Endodermal cell (in vitro differentiated cells): ENCODE measurements at regions not wholly inside any gene's neighbourhood (a gene's known extent, or its start where the extent isn't known, plus 50 kb on each side); places are given as distances from the start of the nearest gene placed in this dataset.

Experiments
- DNase-seq: peaks from one replicate; pipeline ENCODE4 v3.0.0-alpha.2; 2017
- H3K27ac ChIP-seq: 2 replicates; pipeline ENCODE4 v1.5.1; 2013; ENCODE audit warnings: mild to moderate bottlenecking, low read depth, low read length, moderate library complexity
- H3K27me3 ChIP-seq: 2 replicates; pipeline ENCODE4 v1.6.1; 2013; ENCODE audit warnings: mild to moderate bottlenecking, low read length, moderate library complexity; ENCODE audit not compliant: insufficient read depth, control insufficient read depth, poor library complexity, severe bottlenecking
- H3K36me3 ChIP-seq: 2 replicates; pipeline ENCODE4 v1.7.0; 2013; ENCODE audit warnings: mild to moderate bottlenecking, low read length, moderate library complexity; ENCODE audit not compliant: control insufficient read depth, insufficient read depth
- H3K4me1 ChIP-seq: one replicate; pipeline ENCODE4 v1.7.0; 2013; ENCODE audit warnings: low read length; ENCODE audit not compliant: control insufficient read depth, insufficient read depth
- H3K4me3 ChIP-seq: 2 replicates; pipeline ENCODE4 v1.5.1; 2013; ENCODE audit warnings: mild to moderate bottlenecking, low read length, moderate library complexity
- H3K9ac ChIP-seq: 2 replicates; pipeline ENCODE4 v1.6.1; 2013; ENCODE audit warnings: mild to moderate bottlenecking, low read length, moderate library complexity; ENCODE audit not compliant: poor library complexity, severe bottlenecking; ENCODE audit errors: extremely low read depth
- H3K9me3 ChIP-seq: 2 replicates; pipeline ENCODE4 v1.6.1; 2013; ENCODE audit warnings: mild to moderate bottlenecking, low read length, moderate library complexity; ENCODE audit not compliant: control insufficient read depth
- H3K27ac Mint-ChIP-seq: 2 replicates; pipeline ENCODE4 v1.8.0; 2020; ENCODE audit warnings: mixed read lengths
- H3K27me3 Mint-ChIP-seq: 2 replicates; pipeline ENCODE4 v1.8.0; 2021; ENCODE audit warnings: mild to moderate bottlenecking, mixed read lengths; ENCODE audit not compliant: insufficient read depth
- H3K36me3 Mint-ChIP-seq: 2 replicates; pipeline ENCODE4 v1.8.0; 2020; ENCODE audit warnings: low read depth, mixed read lengths
- H3K4me1 Mint-ChIP-seq: 2 replicates; pipeline ENCODE4 v1.8.0; 2020; ENCODE audit warnings: mixed read lengths
- H3K4me3 Mint-ChIP-seq: 2 replicates; pipeline ENCODE4 v1.8.0; 2020; ENCODE audit warnings: mild to moderate bottlenecking, moderate library complexity, mixed read lengths
- H3K9me3 Mint-ChIP-seq: 2 replicates; pipeline ENCODE4 v1.8.0; 2020; ENCODE audit warnings: mild to moderate bottlenecking, mixed read lengths
- WGBS, 2 experiments: methylation state at CpG; one replicate each; pipeline versions ENCODE4 v1.1.5 to v1.1.7; 2013; ENCODE audit warnings: missing lambda C conversion rate in 2 of 2, mixed read lengths in 1 of 2; ENCODE audit not compliant: insufficient coverage in 1 of 2, insufficient read length in 1 of 2; 5-methylcytosine and 5-hydroxymethylcytosine counted together
- TF ChIP-seq, protein P1 (sequence below): fragments of 200-600 bp; sonication (generic); conservative IDR thresholded peaks from 2 replicates; pipeline ENCODE4 v1.5.0; 2021; ENCODE audit warnings: antibody characterized with exemption, mild to moderate bottlenecking

DNA sequence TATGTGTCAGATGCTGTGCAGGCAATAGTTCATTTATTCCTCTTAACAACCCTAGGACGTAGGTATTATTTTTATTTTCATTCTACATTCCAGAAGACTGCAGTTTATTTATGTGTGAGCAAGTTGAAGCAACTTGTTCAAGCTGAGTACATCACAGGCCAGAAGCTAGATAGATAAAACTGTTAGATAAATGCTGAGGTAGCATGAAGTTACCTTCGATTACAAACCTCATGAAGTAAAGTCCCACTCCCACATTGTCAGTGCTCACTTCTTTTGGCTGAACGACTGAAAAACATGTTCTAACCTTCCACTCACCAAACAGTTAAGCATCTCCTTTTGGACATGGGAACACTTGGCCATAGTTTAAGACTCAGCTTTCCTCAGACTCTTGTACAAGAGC, 439.2 kb downstream of the TNS1 start:
- Histone ChIP-seq H3K9me3 (peaks cover 23% of the 10 kb centered on the region), H3K4me3 (no peak overlapping the region), H3K27me3 (no peaks in the 10 kb centered on the region), H3K9ac (no peak overlapping the region), H3K27ac (no peak overlapping the region), H3K36me3 (no peaks in the 10 kb centered on the region), H3K4me1 (no peaks in the 10 kb centered on the region)
- H3K9me3 Mint-ChIP-seq = peaks cover 24% of the 10 kb centered on the region
- TF ChIP-seq, protein P1, sequence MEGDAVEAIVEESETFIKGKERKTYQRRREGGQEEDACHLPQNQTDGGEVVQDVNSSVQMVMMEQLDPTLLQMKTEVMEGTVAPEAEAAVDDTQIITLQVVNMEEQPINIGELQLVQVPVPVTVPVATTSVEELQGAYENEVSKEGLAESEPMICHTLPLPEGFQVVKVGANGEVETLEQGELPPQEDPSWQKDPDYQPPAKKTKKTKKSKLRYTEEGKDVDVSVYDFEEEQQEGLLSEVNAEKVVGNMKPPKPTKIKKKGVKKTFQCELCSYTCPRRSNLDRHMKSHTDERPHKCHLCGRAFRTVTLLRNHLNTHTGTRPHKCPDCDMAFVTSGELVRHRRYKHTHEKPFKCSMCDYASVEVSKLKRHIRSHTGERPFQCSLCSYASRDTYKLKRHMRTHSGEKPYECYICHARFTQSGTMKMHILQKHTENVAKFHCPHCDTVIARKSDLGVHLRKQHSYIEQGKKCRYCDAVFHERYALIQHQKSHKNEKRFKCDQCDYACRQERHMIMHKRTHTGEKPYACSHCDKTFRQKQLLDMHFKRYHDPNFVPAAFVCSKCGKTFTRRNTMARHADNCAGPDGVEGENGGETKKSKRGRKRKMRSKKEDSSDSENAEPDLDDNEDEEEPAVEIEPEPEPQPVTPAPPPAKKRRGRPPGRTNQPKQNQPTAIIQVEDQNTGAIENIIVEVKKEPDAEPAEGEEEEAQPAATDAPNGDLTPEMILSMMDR = no peak
- H3K4me1 Mint-ChIP-seq = no peaks in the 10 kb centered on the region
- no peak for DNase-seq
- H3K27ac Mint-ChIP-seq = no peak overlapping the region
- no peaks in the 10 kb centered on the region for H3K36me3 Mint-ChIP-seq
- peaks cover 10% of the 10 kb centered on the region for H3K27me3 Mint-ChIP-seq
- no peak overlapping the region for H3K4me3 Mint-ChIP-seq
- WGBS, 2 experiments = 92% methylated on average over 2 to 3 of the region's 3 CpGs

DNA sequence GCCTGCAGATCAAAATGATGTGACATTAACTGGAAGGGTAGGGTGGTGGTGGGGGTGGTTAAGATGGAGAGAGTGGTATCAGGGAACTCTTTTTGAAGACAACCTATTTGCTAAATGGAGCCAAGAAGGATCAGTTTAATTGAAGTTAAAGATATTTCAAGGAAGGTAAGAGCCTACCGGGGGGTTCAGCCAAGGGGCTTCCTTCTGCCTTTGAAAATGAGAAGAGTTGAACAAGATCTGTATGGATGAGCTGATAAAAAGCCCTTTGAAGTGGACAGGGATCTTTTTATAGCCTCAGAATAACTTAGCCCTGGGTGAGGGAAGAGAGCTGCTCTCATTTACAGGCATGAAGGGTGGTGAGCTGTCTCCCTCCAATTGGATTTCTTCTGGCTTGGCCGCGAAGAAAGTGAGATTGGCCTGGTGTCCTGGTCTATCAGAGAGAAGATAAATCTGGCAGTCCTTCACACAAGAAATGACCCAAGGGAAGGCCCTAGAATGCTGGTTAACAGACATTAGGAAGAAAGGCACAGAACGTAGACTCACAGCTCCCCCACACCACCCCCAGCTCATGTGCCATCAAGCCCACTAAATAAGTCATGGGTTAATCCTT, 439.8 kb downstream of the TNS1 start:
- H3K27ac Mint-ChIP-seq = no peak overlapping the region
- Histone ChIP-seq H3K9me3 (peaks cover 23% of the 10 kb centered on the region), H3K4me1 (no peaks in the 10 kb centered on the region), H3K36me3 (no peaks in the 10 kb centered on the region), H3K9ac (no peak overlapping the region), H3K4me3 (no peak overlapping the region), H3K27ac (no peak overlapping the region), H3K27me3 (no peaks in the 10 kb centered on the region)
- no peak for DNase-seq
- H3K36me3 Mint-ChIP-seq = no peaks in the 10 kb centered on the region
- peaks cover 11% of the 10 kb centered on the region for H3K27me3 Mint-ChIP-seq
- no peaks in the 10 kb centered on the region for H3K4me1 Mint-ChIP-seq
- WGBS, 2 experiments = 92 to 100% methylated on average over 1 to 4 of the region's 4 CpGs
- peaks cover 24% of the 10 kb centered on the region for H3K9me3 Mint-ChIP-seq
- TF ChIP-seq, protein P1 = no peak
- no peak overlapping the region for H3K4me3 Mint-ChIP-seq

DNA sequence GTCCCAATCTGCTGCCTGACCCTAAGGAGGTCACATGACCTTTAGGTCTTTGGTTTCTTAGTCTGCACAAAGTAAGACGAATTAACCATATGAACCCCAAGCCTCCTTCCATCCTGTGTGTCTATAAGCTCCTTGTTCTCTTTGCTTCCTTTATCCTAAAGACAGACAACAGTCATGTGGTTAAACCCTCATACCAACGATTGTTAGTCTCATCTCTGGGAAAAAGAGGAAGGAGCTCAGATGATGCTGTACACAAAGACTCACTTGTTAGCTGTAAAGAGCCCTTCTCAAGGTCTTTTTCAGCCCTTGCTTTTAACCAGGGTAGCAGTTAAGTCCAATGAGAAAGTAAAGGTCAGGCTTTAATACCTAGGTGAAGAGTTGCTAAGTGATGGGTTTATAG, 443.7 kb downstream of the TNS1 start:
- H3K4me1 ChIP-seq = peaks cover 4% of the 10 kb centered on the region
- WGBS, 2 experiments = 85 to 96% methylated on average over 1 to 2 of the region's 2 CpGs

More for the DNA sequence above, 443.7 kb downstream of the TNS1 start:
- no peak overlapping the region for H3K27ac Mint-ChIP-seq
- no peaks in the 10 kb centered on the region for H3K27me3 ChIP-seq
- H3K4me3 ChIP-seq = no peak overlapping the region
- peaks cover 20% of the 10 kb centered on the region for H3K27me3 Mint-ChIP-seq
- H3K27ac ChIP-seq = no peak overlapping the region
- H3K9me3 Mint-ChIP-seq = peaks cover 24% of the 10 kb centered on the region
- H3K4me3 Mint-ChIP-seq = no peak overlapping the region
- no peak for DNase-seq
- H3K36me3 ChIP-seq = no peaks in the 10 kb centered on the region
- no peak overlapping the region for H3K9ac ChIP-seq
- H3K4me1 Mint-ChIP-seq = peaks cover 11% of the 10 kb centered on the region
- no peaks in the 10 kb centered on the region for H3K36me3 Mint-ChIP-seq
- TF ChIP-seq, protein P1 = no peak
- H3K9me3 ChIP-seq = peaks cover 23% of the 10 kb centered on the region
